GM13977 (cell line): ENCODE measurements at regions not wholly inside any gene's neighbourhood (a gene's known extent, or its start where the extent isn't known, plus 50 kb on each side); places are given as distances from the start of the nearest gene placed in this dataset.

ENCODE experiments used
- DNase-seq: peaks from one replicate; pipeline ENCODE4 v3.0.0; 2012; ENCODE audit warnings: low spot score
- in situ Hi-C: fragments of 300-500 bp; cut with MboI; formaldehyde crosslinking; loops from one replicate; pipeline ENCODE4 v1.12.0; 2022; ENCODE audit warnings: low sequenced_read_pairs, low pct_unique_long_range_greater_than_20kb, mixed read lengths, inconsistent platforms; ENCODE audit not compliant: unreplicated experiment
- TF ChIP-seq, protein P1 (sequence below): IDR thresholded peaks from 2 replicates; pipeline ENCODE4 v1.5.1; 2012; ENCODE audit warnings: mild to moderate bottlenecking, control low read depth; ENCODE audit not compliant: insufficient read depth; ENCODE audit errors: extremely low read depth, missing control alignments

DNA sequence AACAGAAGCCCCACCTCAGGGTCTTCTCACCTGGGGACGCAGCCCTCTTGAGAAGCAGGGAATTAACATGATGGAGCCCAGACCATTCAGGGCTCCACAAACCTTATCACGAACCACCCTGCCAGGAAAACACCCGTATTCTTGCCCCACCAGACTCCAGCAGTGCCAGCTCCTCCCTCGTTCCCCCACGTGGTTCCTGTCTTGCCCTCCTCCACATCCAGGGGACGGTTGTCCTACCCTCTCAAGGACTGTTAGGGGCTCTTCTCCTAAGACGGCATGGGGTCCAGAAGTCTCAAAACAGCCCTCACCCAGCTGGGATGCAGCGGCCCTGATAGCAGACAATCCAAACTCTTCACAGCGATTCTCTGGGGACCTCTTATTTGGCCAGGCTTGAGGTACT is 372.2 kb upstream of the HS6ST1 start:
- TF ChIP-seq, protein P1, sequence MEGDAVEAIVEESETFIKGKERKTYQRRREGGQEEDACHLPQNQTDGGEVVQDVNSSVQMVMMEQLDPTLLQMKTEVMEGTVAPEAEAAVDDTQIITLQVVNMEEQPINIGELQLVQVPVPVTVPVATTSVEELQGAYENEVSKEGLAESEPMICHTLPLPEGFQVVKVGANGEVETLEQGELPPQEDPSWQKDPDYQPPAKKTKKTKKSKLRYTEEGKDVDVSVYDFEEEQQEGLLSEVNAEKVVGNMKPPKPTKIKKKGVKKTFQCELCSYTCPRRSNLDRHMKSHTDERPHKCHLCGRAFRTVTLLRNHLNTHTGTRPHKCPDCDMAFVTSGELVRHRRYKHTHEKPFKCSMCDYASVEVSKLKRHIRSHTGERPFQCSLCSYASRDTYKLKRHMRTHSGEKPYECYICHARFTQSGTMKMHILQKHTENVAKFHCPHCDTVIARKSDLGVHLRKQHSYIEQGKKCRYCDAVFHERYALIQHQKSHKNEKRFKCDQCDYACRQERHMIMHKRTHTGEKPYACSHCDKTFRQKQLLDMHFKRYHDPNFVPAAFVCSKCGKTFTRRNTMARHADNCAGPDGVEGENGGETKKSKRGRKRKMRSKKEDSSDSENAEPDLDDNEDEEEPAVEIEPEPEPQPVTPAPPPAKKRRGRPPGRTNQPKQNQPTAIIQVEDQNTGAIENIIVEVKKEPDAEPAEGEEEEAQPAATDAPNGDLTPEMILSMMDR: no peak
- DNase-seq: peak; percentile 15
- in situ Hi-C loops: no loop called here

GRCh38 chr2:128691526-128691925 is 372.9 kb upstream of the HS6ST1 start:
- in situ Hi-C loops: no loop called here
- no peak for DNase-seq
- TF ChIP-seq, protein P1: no peak

- DNase-seq: no peak
- TF ChIP-seq, protein P1: no peak
- in situ Hi-C loops: no loop called here
Observed at GRCh38 chr2:128692895-128693742, 374.5 kb upstream of the HS6ST1 start.

- in situ Hi-C loops: no loop called here
- TF ChIP-seq, protein P1: no peak
- no peak for DNase-seq
Observed at GRCh38 chr2:128693743-128694029, 375.0 kb upstream of the HS6ST1 start.

DNA sequence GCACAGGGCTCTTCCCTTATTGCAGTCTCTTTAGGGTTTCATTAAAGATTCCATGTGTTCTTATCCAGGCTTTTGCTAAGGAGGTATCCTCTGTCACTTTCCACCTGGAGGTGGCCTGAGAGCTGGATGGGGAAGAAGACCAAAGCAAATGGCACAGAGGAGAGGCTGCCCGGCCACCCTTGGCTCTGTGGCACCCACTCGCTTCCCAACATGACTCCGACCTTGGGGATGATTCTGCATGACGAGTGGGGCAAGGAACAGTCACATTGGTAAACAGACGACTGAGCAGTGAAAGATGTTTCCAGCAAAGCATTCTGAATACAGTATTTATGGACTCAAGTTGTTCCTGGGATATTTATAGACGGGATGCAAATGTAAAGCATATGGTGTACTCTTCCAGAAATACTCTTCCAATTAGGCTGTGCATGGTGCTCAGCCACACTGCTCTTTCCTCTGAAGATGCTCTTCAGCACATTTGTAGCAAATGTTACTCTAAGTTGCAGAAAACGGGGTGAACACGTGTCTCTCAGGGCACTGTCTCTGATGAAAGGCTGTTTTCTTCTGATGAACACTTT is 377.1 kb upstream of the HS6ST1 start:
- no peak for DNase-seq
- TF ChIP-seq, protein P1: no peak
- in situ Hi-C loops: no loop called here

- no peak for DNase-seq
- TF ChIP-seq, protein P1: no peak
- in situ Hi-C loops: no loop called here
Observed at GRCh38 chr2:128696421-128696820, 377.8 kb upstream of the HS6ST1 start.

GRCh38 chr2:128701418-128701817 is 382.8 kb upstream of the HS6ST1 start:
- in situ Hi-C loops: no loop called here
- no peak for DNase-seq
- TF ChIP-seq, protein P1: no peak
